NB4 (cell line): ENCODE measurements at regions not wholly inside any gene's neighbourhood (a gene's known extent, or its start where the extent isn't known, plus 50 kb on each side); places are given as distances from the start of the nearest gene placed in this dataset.

Experiments used
- DNase-seq: peaks from one replicate; pipeline ENCODE4 v3.0.0; 2010; ENCODE audit warnings: low read depth
- H3K4me3 ChIP-seq: one replicate; pipeline ENCODE4 v1.5.1; 2011; ENCODE audit warnings: mild to moderate bottlenecking, low read depth, low read length, moderate library complexity
- MYC ChIP-seq: IDR thresholded peaks from 2 replicates; pipeline ENCODE4 v1.6.1; 2011; ENCODE audit warnings: low read depth, low read length
- POLR2A ChIP-seq: IDR thresholded peaks from 2 replicates; pipeline ENCODE4 v1.6.1; 2011; ENCODE audit warnings: mild to moderate bottlenecking; ENCODE audit not compliant: insufficient read length; ENCODE audit errors: extremely low read depth
- TF ChIP-seq, protein P1 (sequence below): IDR thresholded peaks from one replicate; pipeline ENCODE4 v1.5.1; 2012; ENCODE audit warnings: low read depth, low read length
- TF ChIP-seq, protein P2 (sequence below): IDR thresholded peaks from 2 replicates; pipeline ENCODE4 v1.6.1; 2011; ENCODE audit warnings: low read depth, low read length

DNA sequence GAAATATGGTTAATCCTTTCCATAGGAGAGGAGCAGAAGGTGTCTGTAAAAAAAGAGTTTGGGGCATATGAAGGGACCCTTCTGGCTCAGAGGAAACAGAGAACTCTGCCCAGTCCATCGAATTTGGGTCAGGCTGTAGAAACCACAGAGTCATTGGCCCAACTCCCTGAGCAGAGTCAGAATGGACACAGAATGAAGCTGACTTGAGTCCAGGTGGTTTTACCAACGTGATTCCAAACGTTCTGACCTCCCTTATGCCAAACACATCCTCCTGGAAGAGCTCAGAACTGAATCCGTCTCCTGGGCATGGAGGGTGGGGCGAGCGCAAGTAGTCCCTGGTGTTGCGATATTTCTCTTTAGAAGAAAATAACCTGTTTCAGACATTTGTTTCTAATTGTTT is 138.8 kb downstream of the DAD1 start:
- DNase-seq: no peak
- H3K4me3 ChIP-seq: peak overlapping the region; percentile 72
- TF ChIP-seq, protein P1, sequence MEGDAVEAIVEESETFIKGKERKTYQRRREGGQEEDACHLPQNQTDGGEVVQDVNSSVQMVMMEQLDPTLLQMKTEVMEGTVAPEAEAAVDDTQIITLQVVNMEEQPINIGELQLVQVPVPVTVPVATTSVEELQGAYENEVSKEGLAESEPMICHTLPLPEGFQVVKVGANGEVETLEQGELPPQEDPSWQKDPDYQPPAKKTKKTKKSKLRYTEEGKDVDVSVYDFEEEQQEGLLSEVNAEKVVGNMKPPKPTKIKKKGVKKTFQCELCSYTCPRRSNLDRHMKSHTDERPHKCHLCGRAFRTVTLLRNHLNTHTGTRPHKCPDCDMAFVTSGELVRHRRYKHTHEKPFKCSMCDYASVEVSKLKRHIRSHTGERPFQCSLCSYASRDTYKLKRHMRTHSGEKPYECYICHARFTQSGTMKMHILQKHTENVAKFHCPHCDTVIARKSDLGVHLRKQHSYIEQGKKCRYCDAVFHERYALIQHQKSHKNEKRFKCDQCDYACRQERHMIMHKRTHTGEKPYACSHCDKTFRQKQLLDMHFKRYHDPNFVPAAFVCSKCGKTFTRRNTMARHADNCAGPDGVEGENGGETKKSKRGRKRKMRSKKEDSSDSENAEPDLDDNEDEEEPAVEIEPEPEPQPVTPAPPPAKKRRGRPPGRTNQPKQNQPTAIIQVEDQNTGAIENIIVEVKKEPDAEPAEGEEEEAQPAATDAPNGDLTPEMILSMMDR: no peak
- TF ChIP-seq, protein P2, sequence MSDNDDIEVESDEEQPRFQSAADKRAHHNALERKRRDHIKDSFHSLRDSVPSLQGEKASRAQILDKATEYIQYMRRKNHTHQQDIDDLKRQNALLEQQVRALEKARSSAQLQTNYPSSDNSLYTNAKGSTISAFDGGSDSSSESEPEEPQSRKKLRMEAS: no peak
- TF ChIP-seq POLR2A (no peak), MYC (no peak)

DNA sequence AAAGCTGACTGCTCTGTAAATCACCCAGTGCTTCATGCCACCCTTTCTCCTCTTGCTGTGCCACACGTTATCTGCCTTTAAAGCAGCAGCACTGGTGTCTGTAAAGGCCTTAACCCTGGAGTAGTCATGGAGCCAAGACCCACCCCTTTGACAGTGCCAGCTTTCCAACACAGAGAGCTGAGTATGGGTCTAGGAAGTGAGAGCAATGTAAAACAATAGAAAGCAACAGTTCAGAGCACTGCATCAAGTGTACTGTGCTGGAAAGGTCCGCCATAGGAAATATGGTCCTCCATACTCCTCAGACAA is 139.5 kb downstream of the DAD1 start:
- peak overlapping the region; percentile 72 for H3K4me3 ChIP-seq
- TF ChIP-seq, protein P1: no peak
- TF ChIP-seq MYC: no peak
- TF ChIP-seq, protein P2: no peak
- TF ChIP-seq POLR2A: no peak
- DNase-seq: no peak

DNA sequence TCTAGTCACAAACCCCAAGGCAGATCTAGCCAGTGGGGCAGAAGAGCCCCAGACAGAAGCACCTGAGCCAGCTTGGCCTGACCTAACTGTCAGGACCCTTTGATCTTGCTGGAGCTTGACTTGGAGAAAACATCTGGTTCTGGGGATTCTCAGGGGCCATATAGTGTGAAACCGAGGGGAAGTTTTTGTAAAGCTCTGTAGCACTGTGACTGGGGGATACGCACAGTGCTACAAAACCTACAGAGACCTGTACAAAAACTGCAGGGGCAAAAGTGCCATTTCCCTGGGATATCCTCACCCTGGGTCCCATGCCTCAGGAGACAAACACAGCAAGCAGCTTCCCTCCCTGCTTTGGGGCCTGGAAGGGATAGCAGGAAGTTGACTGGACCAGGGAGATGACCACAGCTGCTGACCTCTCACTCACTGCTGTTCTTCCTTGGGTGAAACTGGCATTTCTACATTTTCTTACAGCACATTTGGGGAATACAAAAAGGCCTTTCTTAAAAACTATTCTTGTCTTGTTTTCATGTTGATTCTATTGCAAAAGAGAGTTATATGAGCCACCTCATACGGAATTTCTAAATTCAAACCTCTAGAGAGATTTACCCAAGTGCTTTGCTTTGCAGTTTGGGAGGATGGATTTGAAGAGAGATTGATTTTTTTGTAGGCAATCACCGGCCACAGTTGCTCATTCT is 140.0 kb downstream of the DAD1 start:
- peak overlapping the region; percentile 72 for H3K4me3 ChIP-seq
- peak; percentile 54 for DNase-seq
- TF ChIP-seq MYC: no peak
- TF ChIP-seq, protein P1: no peak
- TF ChIP-seq POLR2A: no peak
- TF ChIP-seq, protein P2: no peak

DNA sequence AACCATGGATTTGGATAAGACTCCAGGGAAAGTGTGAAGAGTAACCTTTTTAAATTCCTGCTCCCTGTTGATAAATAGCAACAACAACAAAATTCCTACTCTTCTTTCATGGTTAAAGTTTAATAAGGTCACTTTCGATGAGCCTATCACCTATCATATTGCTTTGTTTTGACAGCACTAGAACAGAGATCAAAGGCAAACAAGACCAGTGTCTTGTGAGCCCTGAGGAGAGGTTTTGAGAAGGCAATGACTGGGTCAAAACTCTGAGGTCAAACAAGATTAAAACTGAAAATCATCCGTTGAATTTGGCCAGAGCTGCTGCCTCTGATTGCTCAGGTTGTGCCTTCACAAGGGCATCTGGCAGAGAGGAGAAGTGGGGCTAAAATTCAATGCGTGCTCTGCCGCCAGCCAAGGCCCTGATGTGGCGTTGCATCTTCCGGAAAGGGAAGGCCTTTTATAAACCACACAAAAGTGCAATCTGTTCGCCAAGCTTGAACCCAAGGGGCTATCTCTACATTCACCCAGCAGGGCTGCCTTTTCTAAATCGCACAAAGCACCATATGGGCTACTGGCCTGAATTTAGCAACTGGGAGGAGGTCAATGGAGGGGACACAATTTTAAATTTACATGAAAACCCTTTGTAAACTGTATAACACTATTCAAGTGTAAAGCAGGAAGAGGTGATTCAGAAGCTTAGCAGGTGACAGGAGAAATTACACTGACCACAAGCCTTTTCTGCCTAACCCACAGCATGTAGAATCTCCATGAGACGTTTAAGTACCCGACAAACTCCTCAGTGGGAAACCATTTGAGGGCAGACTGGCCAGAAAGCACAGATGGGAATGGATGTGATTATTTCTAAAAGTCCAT is 140.8 kb downstream of the DAD1 start:
- TF ChIP-seq, protein P2: peak; percentile 77
- TF ChIP-seq, protein P1: no peak
- TF ChIP-seq MYC (peak; percentile 84), POLR2A (peak; percentile 42)
- peak overlapping the region; percentile 72 for H3K4me3 ChIP-seq
- peak; percentile 95 for DNase-seq

DNA sequence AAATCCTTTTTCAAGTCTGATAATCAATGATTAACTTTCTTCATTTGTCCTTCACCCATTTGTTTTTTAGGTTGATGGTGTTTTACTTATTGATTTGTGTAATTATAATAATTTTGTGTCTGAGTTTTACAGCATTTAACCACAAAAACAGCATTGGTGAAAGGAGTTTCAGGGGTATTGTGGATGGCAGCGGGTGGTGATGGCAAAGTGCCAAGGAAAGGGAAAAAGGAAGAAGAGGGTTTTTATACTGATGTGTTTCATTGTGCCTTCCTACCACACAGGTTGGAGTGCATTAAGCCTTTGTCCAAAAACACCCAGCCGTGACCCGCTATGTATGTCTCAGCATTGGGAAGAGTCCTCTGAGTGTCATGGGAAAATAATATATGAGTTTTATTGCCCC is 150.3 kb downstream of the DAD1 start:
- H3K4me3 ChIP-seq: no peak overlapping the region
- TF ChIP-seq, protein P2: no peak
- no peak for DNase-seq

DNA sequence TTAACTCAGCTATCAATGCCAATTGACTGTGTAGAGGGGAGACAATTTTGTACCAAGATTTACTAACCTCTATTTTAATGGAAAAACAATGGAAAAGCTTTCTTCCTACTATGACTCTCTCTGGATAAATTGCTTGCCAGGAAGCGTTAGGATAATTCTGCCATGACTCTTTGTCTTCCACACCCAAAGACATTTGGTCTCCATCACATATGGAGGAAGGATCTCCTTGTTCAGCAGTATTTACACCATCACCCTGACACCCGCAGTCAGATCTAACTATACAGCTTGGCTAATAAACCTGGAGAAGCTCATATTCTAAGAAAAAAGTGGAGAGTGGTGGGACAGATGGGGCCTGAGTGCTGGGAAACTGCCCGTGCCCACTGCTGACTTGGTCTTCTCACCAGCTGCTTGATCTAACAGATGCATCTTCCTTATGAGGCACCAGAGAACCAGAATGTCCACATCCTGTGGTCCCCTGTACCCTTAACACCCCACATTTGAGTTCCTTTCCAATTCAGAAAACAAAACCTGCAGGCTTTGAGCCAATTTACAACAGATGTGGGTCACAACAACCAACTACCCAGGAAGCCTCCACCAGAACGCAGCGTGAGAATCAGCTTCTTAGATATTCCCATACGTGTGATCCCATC is 154.0 kb downstream of the DAD1 start:
- DNase-seq: no peak
- H3K4me3 ChIP-seq: no peak overlapping the region
- TF ChIP-seq MYC (no peak), POLR2A (no peak)
- TF ChIP-seq, protein P1: no peak
- TF ChIP-seq, protein P2: no peak
